GM12878 (cell line): ENCODE measurements at regions not wholly inside any gene's neighbourhood (a gene's known extent, or its start where the extent isn't known, plus 50 kb on each side); places are given as distances from the start of the nearest gene placed in this dataset.

ENCODE experiments used
- ATAC-seq: fragments of 200-7000 bp; cut with Tn5 transposase; 3 replicates; pipeline ENCODE4 v1.9.1; 2020; ENCODE audit warnings: mild to moderate bottlenecking, moderate library complexity
- BruUV-seq: library from RNA; stranded (reverse); fragments of 400-500 nt; replicated peaks from 2 replicates; lab custom pipeline; 2021; lab: Mats Ljungman, UMichigan
- CTCF ChIA-PET: fragments of 300-600 bp; sonication (Branson Sonifier 250); formaldehyde crosslinking; extraction: SDS; loops from one replicate; lab custom pipeline; 2021; ENCODE audit warnings: inconsistent platforms; lab: Yijun Ruan, JAX
- POLR2A ChIA-PET: fragments of 350-600 bp; formaldehyde crosslinking; extraction: SDS; loops from one replicate; lab custom pipeline; 2021; ENCODE audit warnings: inconsistent platforms; lab: Charles Lee
- RAD21 ChIA-PET: fragments of 300-600 bp; sonication (Branson Sonifier 250); formaldehyde crosslinking; loops from one replicate; lab custom pipeline; 2023; ENCODE audit warnings: antibody characterized with exemption; ENCODE audit not compliant: unreplicated experiment; lab: Charles Lee
- SMC1A ChIA-PET: fragments of 300-600 bp; sonication (Branson Sonifier 250); formaldehyde crosslinking; loops from one replicate; lab custom pipeline; 2023; ENCODE audit not compliant: unreplicated experiment, uncharacterized antibody; lab: Charles Lee
- DNase-seq: peaks from one replicate; pipeline ENCODE4 v3.0.0-alpha.2; 2011; ENCODE audit warnings: low read depth, low spot score
- FAIRE-seq: peaks from 3 replicates; lab custom pipeline; 2011; peaks lifted over from hg19 to GRCh38; lab: Jason Lieb, UNC
- H2AFZ ChIP-seq: 2 replicates; pipeline ENCODE4 v1.6.0; 2011; ENCODE audit warnings: low read depth, low read length, control low read depth; ENCODE audit not compliant: control insufficient read depth
- H3K27ac ChIP-seq: 2 replicates; pipeline ENCODE4 v1.5.1; 2011; ENCODE audit warnings: control low read depth; ENCODE audit not compliant: control insufficient read depth, insufficient read depth
- H3K27me3 ChIP-seq, 2 experiments: replicated peaks in 1 of 2; 2 replicates each; pipeline versions ENCODE4 v1.6.0 to v1.6.1; 2011; ENCODE audit warnings: low read length in 1 of 2; ENCODE audit not compliant: control insufficient read depth in 2 of 2, insufficient read depth in 2 of 2
- H3K36me3 ChIP-seq, 2 experiments: 2 replicates each; pipeline ENCODE4 v1.5.1; 2011; ENCODE audit warnings: low read length in 1 of 2; ENCODE audit not compliant: control insufficient read depth in 2 of 2, insufficient read depth in 2 of 2
- H3K4me1 ChIP-seq: 2 replicates; pipeline ENCODE4 v1.6.1; 2011; ENCODE audit warnings: mild to moderate bottlenecking, low read length, moderate library complexity, mixed read lengths; ENCODE audit not compliant: control insufficient read depth, insufficient read depth
- H3K4me2 ChIP-seq: 2 replicates; pipeline ENCODE4 v1.6.0; 2011; ENCODE audit warnings: control low read depth; ENCODE audit not compliant: control insufficient read depth, insufficient read depth
- H3K4me3 ChIP-seq: fragments of 200-600 bp; sonication (generic); 2 replicates; pipeline ENCODE4 v1.5.1; 2016
- H3K79me2 ChIP-seq: 2 replicates; pipeline ENCODE4 v1.6.0; 2011; ENCODE audit warnings: low read length; ENCODE audit not compliant: control insufficient read depth, insufficient read depth
- H3K9ac ChIP-seq: 2 replicates; pipeline ENCODE4 v1.8.0; 2011; ENCODE audit warnings: low read length, control low read depth, mixed read lengths; ENCODE audit not compliant: control insufficient read depth, insufficient read depth
- H3K9me3 ChIP-seq: replicated peaks from 3 replicates; pipeline ENCODE4 v1.5.1; 2011; ENCODE audit warnings: mild to moderate bottlenecking, low read length; ENCODE audit not compliant: control insufficient read depth, insufficient read depth
- H4K20me1 ChIP-seq: 2 replicates; pipeline ENCODE4 v1.6.0; 2011; ENCODE audit not compliant: control insufficient read depth, insufficient read depth
- CHD1 ChIP-seq: IDR thresholded peaks from 2 replicates; pipeline ENCODE4 v1.6.1; 2012; ENCODE audit warnings: low read depth, low read length, improper control_type of control experiment
- CHD4 ChIP-seq: fragments of 200-600 bp; sonication (generic); IDR thresholded peaks from 2 replicates; pipeline ENCODE4 v1.6.1; 2016; ENCODE audit warnings: mild to moderate bottlenecking
- ETV6 ChIP-seq, 2 experiments: fragments of 450-650 bp in 1 of 2; IDR thresholded peaks in 1 of 2; conservative IDR thresholded peaks in 1 of 2; 2 replicates each; pipeline ENCODE4 v1.6.1; 2014; ENCODE audit warnings: antibody characterized with exemption in 1 of 2, borderline replicate concordance in 1 of 2, low read depth in 1 of 2, mild to moderate bottlenecking in 1 of 2, moderate library complexity in 1 of 2
- HDGF ChIP-seq: fragments of 450-650 bp; IDR thresholded peaks from 2 replicates; pipeline ENCODE4 v1.6.1; 2016; ENCODE audit warnings: antibody characterized with exemption
- NFXL1 ChIP-seq: fragments of 450-650 bp; IDR thresholded peaks from 2 replicates; pipeline ENCODE4 v1.6.1; 2017; ENCODE audit warnings: antibody characterized with exemption, mild to moderate bottlenecking, borderline replicate concordance
- POLR2A ChIP-seq: IDR thresholded peaks from 2 replicates; pipeline ENCODE4 v1.6.1; 2011; ENCODE audit warnings: low read depth, mild to moderate bottlenecking, low read length
- TAF1 ChIP-seq: IDR thresholded peaks from 2 replicates; pipeline ENCODE4 v1.6.1; 2011; ENCODE audit warnings: mild to moderate bottlenecking, low read depth, low read length, borderline replicate concordance
- WGBS: methylation state at CpG from one replicate; pipeline ENCODE4 v1.1.6; 2016; ENCODE audit warnings: low lambda C conversion rate; ENCODE audit not compliant: insufficient replicate concordance, insufficient coverage; ENCODE audit errors: missing lambda C conversion rate; 5-methylcytosine and 5-hydroxymethylcytosine counted together
- in situ Hi-C: fragments of 300-500 bp; cut with MboI; formaldehyde crosslinking; loops from 9 replicates; pipeline ENCODE4 v1.14.3; 2018; ENCODE audit warnings: mixed read lengths
- intact Hi-C: fragments of 100-400 bp; cut with micrococcal nuclease; formaldehyde crosslinking; loops from one replicate; pipeline ENCODE4 v1.14.2; 2022; ENCODE audit not compliant: unreplicated experiment

DNA sequence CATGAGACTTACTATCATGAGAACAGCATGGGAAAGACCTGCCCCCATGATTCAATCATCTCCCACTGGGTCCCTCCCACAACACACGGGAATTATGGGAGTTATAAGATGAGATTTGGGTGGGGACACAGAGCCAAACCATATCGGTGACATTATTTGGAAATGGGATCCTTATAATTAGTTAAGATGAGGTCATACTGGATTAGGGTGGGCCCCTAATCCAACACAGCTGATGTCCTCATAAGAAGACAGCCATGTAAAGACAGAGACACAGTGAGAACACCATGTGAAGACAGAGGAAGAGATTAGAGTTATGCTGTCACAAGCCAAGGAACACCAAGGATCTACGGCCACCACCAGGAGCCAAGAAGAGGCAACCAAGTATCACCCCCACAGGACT lies 161.7 kb downstream of the SPTSSA start:
- Histone ChIP-seq H3K9ac (no peak overlapping the region), H3K4me1 (no peaks in the 10 kb centered on the region), H3K79me2 (no peaks in the 10 kb centered on the region), H3K9me3 (no peaks in the 10 kb centered on the region; the same call in 2 of the 3 replicates), H3K36me3 (no peaks in the 10 kb centered on the region), H3K4me2 (no peak overlapping the region), H3K27ac (no peak overlapping the region), H4K20me1 (no peaks in the 10 kb centered on the region), H3K27me3 (no peaks in the 10 kb centered on the region), H3K4me3 (no peak overlapping the region), H2AFZ (no peak overlapping the region)
- intact Hi-C loops (loop anchor here (2.0 to 10.0 kb wide), 3 partner anchors 206 to 826 kb away; no protein-coding TSS in a partner anchor), in situ Hi-C loops (loop anchor here (5.0 kb wide), 1 partner anchor 463 kb away; no protein-coding TSS in a partner anchor)
- RAD21 ChIA-PET, result interaction anchor here (0.5 to 4.1 kb wide), 12 partner anchors 22 to 1587 kb away, joined by 3 to 18 read pairs (median 5); no protein-coding TSS in a partner anchor
- no TSS peak for BruUV-seq
- POLR2A ChIA-PET, result no interaction called here
- no peak for TF ChIP-seq POLR2A
- ATAC-seq, result no peak
- CTCF ChIA-PET, result interaction anchor here (0.5 to 7.2 kb wide), 29 partner anchors 9 to 1725 kb away, joined by 3 to 76 read pairs (median 6); no protein-coding TSS in a partner anchor
- DNase-seq, result no peak
- SMC1A ChIA-PET, result interaction anchor here (0.7 to 2.5 kb wide), 8 partner anchors 46 to 507 kb away, joined by 3 to 12 read pairs (median 6); no protein-coding TSS in a partner anchor
- FAIRE-seq, result no peak
- WGBS, result 52% methylated on average over 3 of the region's 3 CpGs

DNA sequence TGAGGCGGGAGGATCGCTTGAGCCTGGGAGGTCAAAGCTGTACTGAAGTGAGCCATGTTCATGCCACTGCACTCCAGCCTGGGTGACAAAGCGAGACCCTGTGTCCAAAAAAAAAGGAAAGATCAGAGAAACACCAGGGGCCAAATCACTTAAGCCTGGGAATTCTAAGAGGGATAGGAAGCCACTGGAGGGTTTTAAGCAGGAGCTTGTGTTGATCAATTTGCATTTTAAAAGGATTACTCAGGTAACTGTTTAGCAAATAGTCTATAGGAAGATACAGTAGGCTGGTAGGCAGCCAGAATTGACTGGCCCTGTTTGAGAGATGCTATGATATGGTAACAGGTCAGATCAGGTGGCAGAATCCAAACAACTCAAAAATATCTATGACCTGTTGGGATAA lies 162.7 kb downstream of the SPTSSA start:
- Histone ChIP-seq H3K4me1 (no peaks in the 10 kb centered on the region), H4K20me1 (no peaks in the 10 kb centered on the region), H3K27ac (no peak overlapping the region), H3K9ac (no peak overlapping the region), H3K4me2 (no peak overlapping the region), H3K79me2 (no peaks in the 10 kb centered on the region), H3K9me3 (no peaks in the 10 kb centered on the region; the same call in 2 of the 3 replicates), H3K4me3 (no peak overlapping the region), H3K27me3 (no peaks in the 10 kb centered on the region), H2AFZ (no peak overlapping the region), H3K36me3 (no peaks in the 10 kb centered on the region)
- TF ChIP-seq TAF1 (no peak), NFXL1 (no peak), CHD1 (no peak), HDGF (no peak), CHD4 (no peak), ETV6 (conservative IDR thresholded peaks at IDR 0.05 in 1 of 2, IDR thresholded peaks at IDR 0.05 in 1 of 2; ENCODE audit: borderline replicate concordance in 1 of 2, low read depth in 1 of 2) (no peak)
- SMC1A ChIA-PET, result interaction anchor here (0.8 to 1.0 kb wide), 3 partner anchors 202 to 461 kb away, joined by 3 to 4 read pairs (median 4); no protein-coding TSS in a partner anchor
- no peak for FAIRE-seq
- in situ Hi-C loops, result no loop called here
- RAD21 ChIA-PET, result interaction anchor here (2.5 kb wide), 1 partner anchor 451 kb away, joined by 9 read pairs; no protein-coding TSS in a partner anchor
- intact Hi-C loops, result no loop called here
- no peak for ATAC-seq
- POLR2A ChIA-PET, result no interaction called here
- WGBS, result 28% methylated on average over 3 of the region's 3 CpGs
- CTCF ChIA-PET, result interaction anchor here (2.5 to 7.2 kb wide), 3 partner anchors 199 to 506 kb away, joined by 12 to 76 read pairs (median 13); no protein-coding TSS in a partner anchor
- BruUV-seq, result no TSS peak
- no peak for DNase-seq
